Neural crest cell (in vitro differentiated cells): ENCODE measurements at regions not wholly inside any gene's neighbourhood (a gene's known extent, or its start where the extent isn't known, plus 50 kb on each side); places are given as distances from the start of the nearest gene placed in this dataset.
A peak's percentile ranks its signal among the peaks of the same experiment; 100 is the strongest.
"Not testable (repeated sequence)": the region's sequence is repeated elsewhere in the genome, so short reads cannot be mapped to it uniquely, and the experiment has no call there.

Source experiments
- DNase-seq: peaks from one replicate; pipeline ENCODE4 v3.0.0; 2021; ENCODE audit warnings: low read depth, mixed read lengths, low spot score
- H3K27ac Mint-ChIP-seq: one replicate; pipeline ENCODE4 v1.8.0; 2021; ENCODE audit warnings: mild to moderate bottlenecking, mixed read lengths; ENCODE audit not compliant: unreplicated experiment
- H3K27me3 Mint-ChIP-seq: 2 replicates; pipeline ENCODE4 v1.8.0; 2021; ENCODE audit warnings: low read depth, mild to moderate bottlenecking, mixed read lengths
- H3K36me3 Mint-ChIP-seq: 2 replicates; pipeline ENCODE4 v1.8.0; 2021; ENCODE audit warnings: low read depth, mild to moderate bottlenecking, mixed read lengths
- H3K4me1 Mint-ChIP-seq: 2 replicates; pipeline ENCODE4 v1.8.0; 2021; ENCODE audit warnings: mixed read lengths
- H3K4me3 Mint-ChIP-seq: one replicate; pipeline ENCODE4 v1.8.0; 2021; ENCODE audit warnings: mild to moderate bottlenecking, mixed read lengths
- H3K9me3 Mint-ChIP-seq: 2 replicates; pipeline ENCODE4 v1.8.0; 2021; ENCODE audit warnings: mixed read lengths
- TF ChIP-seq, protein P1 (sequence below): fragments of 200-600 bp; sonication (generic); conservative IDR thresholded peaks from 2 replicates; pipeline ENCODE4 v1.5.0; 2021; ENCODE audit warnings: antibody characterized with exemption, mild to moderate bottlenecking

DNA sequence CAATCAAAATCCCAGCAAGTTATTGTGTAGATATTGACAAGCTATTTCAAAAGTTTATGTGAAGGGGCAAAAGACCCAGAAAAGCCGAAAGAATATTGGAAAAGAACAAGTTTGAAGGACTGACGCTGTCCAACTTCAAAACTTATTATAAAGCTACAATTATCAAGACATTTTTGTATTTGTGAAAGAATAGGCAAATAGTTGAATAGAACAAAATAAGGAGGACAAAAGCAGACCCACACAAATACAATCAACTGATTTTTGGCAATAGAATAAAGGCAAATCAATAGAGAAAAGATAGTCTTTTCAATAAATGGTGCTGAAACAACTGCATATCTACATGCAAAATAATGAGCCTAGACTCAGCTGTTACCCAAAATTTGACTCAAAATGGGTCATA, 807.7 kb upstream of the CDH6 start:
- no peaks in the 10 kb centered on the region for H3K27me3 Mint-ChIP-seq
- TF ChIP-seq, protein P1, sequence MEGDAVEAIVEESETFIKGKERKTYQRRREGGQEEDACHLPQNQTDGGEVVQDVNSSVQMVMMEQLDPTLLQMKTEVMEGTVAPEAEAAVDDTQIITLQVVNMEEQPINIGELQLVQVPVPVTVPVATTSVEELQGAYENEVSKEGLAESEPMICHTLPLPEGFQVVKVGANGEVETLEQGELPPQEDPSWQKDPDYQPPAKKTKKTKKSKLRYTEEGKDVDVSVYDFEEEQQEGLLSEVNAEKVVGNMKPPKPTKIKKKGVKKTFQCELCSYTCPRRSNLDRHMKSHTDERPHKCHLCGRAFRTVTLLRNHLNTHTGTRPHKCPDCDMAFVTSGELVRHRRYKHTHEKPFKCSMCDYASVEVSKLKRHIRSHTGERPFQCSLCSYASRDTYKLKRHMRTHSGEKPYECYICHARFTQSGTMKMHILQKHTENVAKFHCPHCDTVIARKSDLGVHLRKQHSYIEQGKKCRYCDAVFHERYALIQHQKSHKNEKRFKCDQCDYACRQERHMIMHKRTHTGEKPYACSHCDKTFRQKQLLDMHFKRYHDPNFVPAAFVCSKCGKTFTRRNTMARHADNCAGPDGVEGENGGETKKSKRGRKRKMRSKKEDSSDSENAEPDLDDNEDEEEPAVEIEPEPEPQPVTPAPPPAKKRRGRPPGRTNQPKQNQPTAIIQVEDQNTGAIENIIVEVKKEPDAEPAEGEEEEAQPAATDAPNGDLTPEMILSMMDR, result no peak
- peaks cover 32% of the 10 kb centered on the region for H3K4me1 Mint-ChIP-seq
- peaks cover 4% of the 10 kb centered on the region for H3K36me3 Mint-ChIP-seq
- H3K27ac Mint-ChIP-seq, result no peak overlapping the region
- peaks cover 7% of the 10 kb centered on the region for H3K9me3 Mint-ChIP-seq
- H3K4me3 Mint-ChIP-seq, result no peak overlapping the region
- DNase-seq, result no peak

DNA sequence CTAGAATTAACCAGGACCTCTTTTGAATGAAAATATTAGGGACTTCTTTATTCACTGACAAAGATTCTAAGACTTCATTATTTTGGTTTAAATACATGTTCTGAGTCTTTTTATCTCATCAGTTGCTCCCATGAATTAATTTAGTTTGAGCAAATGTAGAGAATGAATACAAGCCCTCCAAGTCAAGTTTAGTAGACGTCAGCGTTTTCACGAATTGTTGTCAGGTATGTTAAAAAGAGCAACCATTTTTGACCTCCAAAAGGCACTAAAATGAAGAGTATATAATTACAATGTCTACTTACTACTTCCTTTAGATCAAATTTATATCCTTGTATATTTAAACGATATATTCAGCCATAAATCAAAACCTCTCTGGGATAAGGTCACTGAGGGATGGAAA, 809.3 kb upstream of the CDH6 start:
- H3K27ac Mint-ChIP-seq, result no peak overlapping the region
- TF ChIP-seq, protein P1, result no peak
- no peak overlapping the region for H3K4me3 Mint-ChIP-seq
- H3K36me3 Mint-ChIP-seq, result peaks cover 4% of the 10 kb centered on the region
- no peak for DNase-seq
- H3K9me3 Mint-ChIP-seq, result peaks cover 7% of the 10 kb centered on the region
- H3K4me1 Mint-ChIP-seq, result peaks cover 30% of the 10 kb centered on the region
- H3K27me3 Mint-ChIP-seq, result no peaks in the 10 kb centered on the region

DNA sequence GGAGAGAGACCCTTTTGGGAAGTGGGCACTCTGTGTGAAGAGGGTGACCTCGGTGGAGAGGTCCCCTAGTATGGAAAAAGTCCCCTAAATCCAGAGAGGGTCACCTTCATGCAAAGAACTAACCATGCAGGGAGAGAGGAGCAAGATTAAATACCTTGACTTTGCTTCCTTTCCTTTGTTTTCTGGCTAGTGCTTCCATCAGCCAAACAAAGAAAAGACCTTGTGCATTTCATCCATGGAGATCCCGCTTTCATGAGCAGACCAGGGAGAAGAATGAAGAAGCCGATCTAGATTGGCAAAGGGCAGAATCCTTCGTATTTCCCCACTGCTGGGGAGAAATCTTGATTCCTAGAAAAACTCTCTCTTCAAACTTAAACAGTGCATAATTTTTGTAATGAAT, 813.3 kb upstream of the CDH6 start:
- no peak overlapping the region for H3K4me3 Mint-ChIP-seq
- H3K9me3 Mint-ChIP-seq, result peaks cover 2% of the 10 kb centered on the region
- peaks cover 16% of the 10 kb centered on the region for H3K4me1 Mint-ChIP-seq
- H3K36me3 Mint-ChIP-seq, result peaks cover 3% of the 10 kb centered on the region
- DNase-seq, result no peak
- TF ChIP-seq, protein P1, result no peak
- no peaks in the 10 kb centered on the region for H3K27me3 Mint-ChIP-seq
- peak overlapping the region; percentile 3 for H3K27ac Mint-ChIP-seq

DNA sequence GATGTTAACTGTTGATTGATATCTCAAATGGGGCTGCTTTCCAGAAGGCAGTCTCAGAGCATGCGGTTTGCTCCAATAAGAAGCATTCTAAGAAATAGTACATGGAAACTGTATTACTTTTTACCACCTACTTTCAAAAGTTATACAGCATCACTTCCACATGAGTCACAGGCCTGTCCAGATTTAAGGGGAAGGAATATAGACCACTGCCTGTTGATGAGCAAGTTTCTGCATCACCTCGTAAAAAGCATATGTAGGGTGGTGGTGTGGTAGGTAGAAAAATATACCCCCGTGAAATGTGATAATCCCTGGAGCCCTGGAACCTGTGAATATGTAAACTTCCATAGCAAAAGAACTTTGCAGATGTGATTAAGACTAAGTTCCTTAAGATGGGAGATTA, 816.6 kb upstream of the CDH6 start:
- peaks cover 3% of the 10 kb centered on the region for H3K36me3 Mint-ChIP-seq
- no peak for DNase-seq
- peaks cover 36% of the 10 kb centered on the region for H3K4me1 Mint-ChIP-seq
- peaks cover 2% of the 10 kb centered on the region for H3K9me3 Mint-ChIP-seq
- no peak overlapping the region for H3K27ac Mint-ChIP-seq
- TF ChIP-seq, protein P1, result no peak
- H3K27me3 Mint-ChIP-seq, result no peaks in the 10 kb centered on the region
- no peak overlapping the region for H3K4me3 Mint-ChIP-seq

DNA sequence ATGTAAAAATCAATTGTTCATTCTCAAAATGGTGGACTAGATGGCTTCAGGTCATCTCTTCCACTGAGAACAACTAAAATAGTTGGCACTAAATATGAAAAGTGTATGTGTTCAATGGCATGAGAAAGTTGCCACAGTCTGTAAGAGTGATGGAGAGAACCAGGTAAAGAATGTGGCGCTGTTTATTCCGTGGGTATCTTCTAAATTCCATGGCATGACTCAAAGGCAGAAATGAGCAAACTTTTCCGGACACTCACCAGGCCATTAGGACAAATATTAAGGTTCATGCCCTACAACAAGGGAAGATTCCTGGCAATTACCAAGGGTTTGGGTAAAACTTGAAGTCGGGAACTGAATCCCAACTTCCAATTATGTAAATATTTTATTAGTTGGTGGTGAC, 825.4 kb upstream of the CDH6 start:
- no peak overlapping the region for H3K4me3 Mint-ChIP-seq
- no peak overlapping the region for H3K27ac Mint-ChIP-seq
- TF ChIP-seq, protein P1, result no peak
- H3K4me1 Mint-ChIP-seq, result peaks cover 15% of the 10 kb centered on the region
- peaks cover 9% of the 10 kb centered on the region for H3K36me3 Mint-ChIP-seq
- no peaks in the 10 kb centered on the region for H3K27me3 Mint-ChIP-seq
- DNase-seq, result no peak
- H3K9me3 Mint-ChIP-seq, result peaks cover 7% of the 10 kb centered on the region

DNA sequence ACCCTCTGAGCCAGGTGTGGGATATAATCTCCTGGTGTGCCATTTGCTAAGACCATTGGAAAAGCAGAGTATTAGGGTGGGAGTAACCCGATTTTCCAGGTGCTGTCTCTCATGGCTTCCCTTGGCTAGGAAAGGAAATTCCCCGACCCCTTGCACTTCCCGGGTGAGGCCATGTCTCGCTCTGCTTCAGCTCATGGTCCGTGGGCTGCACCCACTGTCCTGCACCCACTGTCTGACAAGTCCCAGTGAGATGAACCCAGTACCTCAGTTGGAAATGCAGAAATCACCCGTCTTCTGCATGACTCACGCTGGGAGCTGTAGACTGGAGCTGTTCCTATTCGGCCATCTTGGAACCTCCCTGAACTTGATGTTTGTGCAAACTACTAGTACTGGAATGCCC, 828.5 kb upstream of the CDH6 start:
- H3K4me1 Mint-ChIP-seq, H3K27me3 Mint-ChIP-seq, H3K27ac Mint-ChIP-seq, H3K4me3 Mint-ChIP-seq, DNase-seq: not testable (repeated sequence)
- Mint-ChIP-seq H3K36me3 (peaks cover 13% of the 10 kb centered on the region), H3K9me3 (peaks cover 12% of the 10 kb centered on the region)
